MCF 10A (cell line): ENCODE measurements at regions not wholly inside any gene's neighbourhood (a gene's known extent, or its start where the extent isn't known, plus 50 kb on each side); places are given as distances from the start of the nearest gene placed in this dataset.

Experiments used
- BruUV-seq: library from RNA; stranded (reverse); fragments of 400-500 nt; replicated peaks from 2 replicates; lab custom pipeline; 2021; lab: Mats Ljungman, UMichigan
- CTCF ChIA-PET: fragments of 300-600 bp; sonication (Branson Sonifier 250); formaldehyde crosslinking; extraction: SDS; loops from one replicate; lab custom pipeline; 2021; ENCODE audit warnings: antibody characterized with exemption, inconsistent platforms; lab: Yijun Ruan, JAX
- POLR2A ChIA-PET: fragments of 300-600, 350-650 bp; sonication (Branson Sonifier 250); formaldehyde crosslinking; extraction: SDS; loops from one replicate; lab custom pipeline; 2020; ENCODE audit warnings: antibody characterized with exemption, inconsistent platforms; lab: Yijun Ruan, JAX
- DNase-seq: peaks from one replicate; pipeline ENCODE4 v3.0.0-alpha.2; 2018; ENCODE audit not compliant: unreplicated experiment
- H3K27ac Mint-ChIP-seq: one replicate; pipeline ENCODE4 v1.8.0; 2022; ENCODE audit warnings: mild to moderate bottlenecking, low read depth, mixed read lengths; ENCODE audit not compliant: unreplicated experiment
- H3K27me3 Mint-ChIP-seq: one replicate; pipeline ENCODE4 v1.8.0; 2022; ENCODE audit warnings: mixed read lengths; ENCODE audit not compliant: insufficient read depth, unreplicated experiment
- H3K36me3 Mint-ChIP-seq: one replicate; pipeline ENCODE4 v1.8.0; 2022; ENCODE audit warnings: mild to moderate bottlenecking, moderate library complexity, mixed read lengths; ENCODE audit not compliant: insufficient read depth, unreplicated experiment
- H3K4me1 Mint-ChIP-seq: one replicate; pipeline ENCODE4 v1.8.0; 2022; ENCODE audit warnings: mixed read lengths; ENCODE audit not compliant: insufficient read depth, unreplicated experiment
- H3K4me3 Mint-ChIP-seq: one replicate; pipeline ENCODE4 v1.8.0; 2022; ENCODE audit warnings: mild to moderate bottlenecking, moderate library complexity, mixed read lengths; ENCODE audit not compliant: unreplicated experiment
- H3K9me3 Mint-ChIP-seq: one replicate; pipeline ENCODE4 v1.8.0; 2022; ENCODE audit warnings: mixed read lengths; ENCODE audit not compliant: unreplicated experiment
- CTCF ChIP-seq: fragments of 200-600 bp; IDR thresholded peaks from one replicate; pipeline ENCODE4 v1.8.0; 2022; ENCODE audit warnings: antibody characterized with exemption, mild to moderate bottlenecking; ENCODE audit not compliant: unreplicated experiment
- intact Hi-C: fragments of 100-400 bp; cut with micrococcal nuclease; formaldehyde crosslinking; loops from 2 replicates; pipeline ENCODE4 v1.14.1; 2022

DNA sequence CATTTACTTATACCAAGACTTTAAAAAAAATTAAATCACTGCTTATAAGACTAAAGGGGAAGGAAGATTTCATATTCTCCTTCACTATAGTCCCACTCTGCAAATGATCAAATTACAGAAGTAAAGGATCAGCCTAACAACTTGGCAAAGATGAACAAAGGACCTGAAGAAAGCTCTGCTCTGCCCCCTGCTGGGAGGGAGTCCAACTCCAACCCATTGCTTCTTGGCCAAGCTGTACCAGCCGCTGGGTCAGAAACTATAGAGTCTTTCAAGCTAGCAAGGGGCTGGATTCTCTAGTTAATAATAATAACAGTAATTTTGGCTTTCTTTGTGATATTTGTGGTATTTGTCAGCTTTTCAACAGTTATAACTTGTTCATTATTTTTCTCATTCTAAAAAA is 927.0 kb upstream of the CRIM1 start:
- DNase-seq: peak; percentile 56
- BruUV-seq: no TSS peak
- no peak overlapping the region for H3K4me3 Mint-ChIP-seq
- POLR2A ChIA-PET: interaction anchor here (0.7 kb wide), 1 partner anchor 690 kb away, joined by 3 read pairs; no protein-coding TSS in a partner anchor
- H3K27ac Mint-ChIP-seq: no peak overlapping the region
- H3K4me1 Mint-ChIP-seq: no peaks in the 10 kb centered on the region
- CTCF ChIA-PET: interaction anchor here (0.6 to 1.2 kb wide), 9 partner anchors 10 to 1236 kb away, joined by 3 to 4 read pairs (median 3); no protein-coding TSS in a partner anchor
- H3K27me3 Mint-ChIP-seq: peaks cover 59% of the 10 kb centered on the region
- intact Hi-C loops: no loop called here
- peak; percentile 42 for TF ChIP-seq CTCF
- no peaks in the 10 kb centered on the region for H3K36me3 Mint-ChIP-seq
- H3K9me3 Mint-ChIP-seq: no peaks in the 10 kb centered on the region

GRCh38 chr2:35421485-35421884 is 934.1 kb upstream of the CRIM1 start:
- POLR2A ChIA-PET: no interaction called here
- no peak overlapping the region for H3K4me3 Mint-ChIP-seq
- H3K4me1 Mint-ChIP-seq: no peaks in the 10 kb centered on the region
- no peak for TF ChIP-seq CTCF
- no peak for DNase-seq
- CTCF ChIA-PET: interaction anchor here (0.6 to 2.0 kb wide), 3 partner anchors 11 to 21 kb away, joined by 3 to 13 read pairs (median 8); no protein-coding TSS in a partner anchor
- intact Hi-C loops: no loop called here
- H3K27me3 Mint-ChIP-seq: peaks cover 52% of the 10 kb centered on the region
- no peaks in the 10 kb centered on the region for H3K36me3 Mint-ChIP-seq
- H3K27ac Mint-ChIP-seq: no peak overlapping the region
- no peaks in the 10 kb centered on the region for H3K9me3 Mint-ChIP-seq
- BruUV-seq: no TSS peak

DNA sequence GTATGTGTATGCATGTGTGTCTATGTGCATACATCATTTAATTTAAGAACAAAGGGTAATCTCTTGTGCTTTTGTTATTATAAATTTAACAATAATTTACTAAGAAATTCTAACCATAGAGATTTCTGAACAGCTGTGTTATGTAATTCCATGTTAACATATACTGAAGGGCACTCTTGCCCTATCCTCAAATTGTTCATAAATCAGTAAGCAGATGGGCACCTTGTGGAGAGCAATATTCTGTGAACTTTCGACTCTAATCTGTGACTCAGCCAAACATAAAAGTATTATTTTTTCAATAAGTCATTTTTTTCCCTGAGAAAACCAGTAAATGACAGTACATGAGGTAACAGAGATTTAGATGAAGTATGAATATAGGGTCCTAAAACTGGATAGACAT is 938.3 kb upstream of the CRIM1 start:
- no peak overlapping the region for H3K27ac Mint-ChIP-seq
- no TSS peak for BruUV-seq
- H3K9me3 Mint-ChIP-seq: no peaks in the 10 kb centered on the region
- intact Hi-C loops: no loop called here
- DNase-seq: no peak
- peaks cover 36% of the 10 kb centered on the region for H3K27me3 Mint-ChIP-seq
- no peaks in the 10 kb centered on the region for H3K4me1 Mint-ChIP-seq
- no peaks in the 10 kb centered on the region for H3K36me3 Mint-ChIP-seq
- H3K4me3 Mint-ChIP-seq: no peak overlapping the region
- no peak for TF ChIP-seq CTCF
- CTCF ChIA-PET: interaction anchor here (0.6 to 0.7 kb wide), 2 partner anchors 10 to 515 kb away, joined by 3 to 4 read pairs; no protein-coding TSS in a partner anchor
- POLR2A ChIA-PET: no interaction called here

DNA sequence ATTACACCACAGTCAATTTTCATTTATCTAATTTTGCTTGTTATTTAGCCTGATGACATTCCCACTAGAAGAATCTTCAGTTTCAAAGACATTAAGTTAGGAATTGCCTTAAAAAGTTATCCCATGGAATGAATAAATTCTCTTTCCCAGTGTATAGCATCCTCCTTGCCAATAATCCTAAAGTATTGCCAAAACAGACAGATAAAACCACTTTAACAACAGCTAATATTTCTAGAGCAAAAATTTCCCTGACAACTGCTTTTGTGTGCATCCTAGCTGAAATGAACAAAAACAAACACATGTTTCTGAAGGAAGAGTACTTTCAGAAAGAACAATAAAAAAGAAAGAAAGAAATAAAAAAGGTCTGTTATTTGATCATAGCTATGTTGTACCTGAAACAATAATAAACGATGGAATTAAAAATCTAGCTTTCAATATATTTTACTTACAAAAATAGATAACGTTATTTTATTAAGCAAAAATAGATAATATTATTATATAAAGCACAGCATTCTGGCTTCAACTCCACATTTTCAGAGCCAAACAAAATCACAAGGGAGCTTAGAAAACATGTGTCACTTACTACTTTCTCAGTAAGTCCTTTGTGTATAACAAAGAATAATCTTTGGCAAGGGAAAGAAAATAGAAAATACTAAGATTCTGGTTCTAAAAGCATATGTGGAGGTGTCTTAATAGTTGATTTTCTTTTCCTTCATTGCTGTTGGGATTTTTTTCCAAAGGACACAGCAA is 939.0 kb upstream of the CRIM1 start:
- TF ChIP-seq CTCF: no peak
- intact Hi-C loops: no loop called here
- Mint-ChIP-seq H3K9me3 (no peaks in the 10 kb centered on the region), H3K27ac (no peak overlapping the region), H3K27me3 (peaks cover 43% of the 10 kb centered on the region), H3K4me3 (no peak overlapping the region), H3K4me1 (no peaks in the 10 kb centered on the region), H3K36me3 (no peaks in the 10 kb centered on the region)
- ChIA-PET CTCF (interaction anchor here (0.6 to 0.9 kb wide), 3 partner anchors 10 to 515 kb away, joined by 3 to 4 read pairs (median 4); no protein-coding TSS in a partner anchor), POLR2A (no interaction called here)
- no peak for DNase-seq
- BruUV-seq: no TSS peak
